Esophagus (tissue), 2 donors: ENCODE measurements at regions not wholly inside any gene's neighbourhood (a gene's known extent, or its start where the extent isn't known, plus 50 kb on each side); places are given as distances from the start of the nearest gene placed in this dataset.
"Not testable (repeated sequence)": the region's sequence is repeated elsewhere in the genome, so short reads cannot be mapped to it uniquely, and the experiment has no call there.

ENCODE experiments used
- H3K27ac ChIP-seq, 2 donors: one replicate each; pipeline ENCODE4 v1.5.1; 2013; ENCODE audit warnings: low read depth in 2 of 2, mild to moderate bottlenecking in 2 of 2, inconsistent platforms in 1 of 2, low read length in 1 of 2, moderate library complexity in 1 of 2
- H3K27me3 ChIP-seq, 2 donors: one replicate each; pipeline ENCODE4 v1.6.1; 2013; ENCODE audit warnings: low read length in 2 of 2, control low read depth in 1 of 2, mild to moderate bottlenecking in 1 of 2; ENCODE audit not compliant: insufficient read depth in 2 of 2, control insufficient read depth in 1 of 2
- H3K36me3 ChIP-seq, 2 donors: one replicate each; pipeline ENCODE4 v1.6.1; 2013; ENCODE audit warnings: low read length in 1 of 2; ENCODE audit not compliant: control insufficient read depth in 2 of 2, insufficient read depth in 2 of 2
- H3K4me1 ChIP-seq, 2 donors: one replicate each; pipeline ENCODE4 v1.6.1; 2013; ENCODE audit warnings: low read length in 1 of 2; ENCODE audit not compliant: control insufficient read depth in 2 of 2, insufficient read depth in 2 of 2
- H3K4me3 ChIP-seq, 2 donors: one replicate each; pipeline ENCODE4 v1.5.1; 2013; ENCODE audit warnings: low read length in 2 of 2, mild to moderate bottlenecking in 2 of 2, low read depth in 1 of 2, moderate library complexity in 1 of 2
- H3K9me3 ChIP-seq, 2 donors: one replicate each; pipeline ENCODE4 v1.6.1; 2013; ENCODE audit warnings: mild to moderate bottlenecking in 2 of 2, low read depth in 1 of 2, low read length in 1 of 2, moderate library complexity in 1 of 2; ENCODE audit not compliant: control insufficient read depth in 2 of 2, insufficient read depth in 1 of 2
- WGBS, 2 donors: extraction: QIAGEN DNeasy Blood & Tissue Kit; methylation state at CpG; one replicate each; pipeline ENCODE4 v1.1.7; 2013; 5-methylcytosine and 5-hydroxymethylcytosine counted together
- donor health status: healthy with polysubstance abuse.
- donor health status: Bipolar disorder and iron deficiency.

DNA sequence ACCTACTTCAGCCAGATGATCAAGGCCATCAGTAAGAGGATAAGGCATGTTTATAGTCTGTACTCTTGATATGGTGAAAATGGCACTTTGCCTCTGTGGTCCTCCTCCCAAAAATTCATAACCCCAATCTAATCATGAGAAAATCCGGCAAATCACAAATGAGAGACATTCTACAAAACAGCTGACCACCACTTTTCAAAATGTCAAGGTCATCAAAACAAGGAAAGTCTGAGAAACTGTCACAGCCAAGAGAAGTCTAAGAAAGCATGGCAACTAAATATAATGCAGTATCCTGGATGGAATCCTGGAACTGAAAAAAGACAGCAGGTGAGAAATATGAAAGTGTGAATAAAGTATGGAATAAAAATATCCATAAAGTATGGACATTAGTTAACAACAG lies 226.6 kb upstream of the INTU start:
- Histone ChIP-seq H3K36me3 (no peaks in the 10 kb centered on the region), H3K4me1 (no peaks in the 10 kb centered on the region), H3K9me3 (no peaks in the 10 kb centered on the region), H3K27ac (no peak overlapping the region), H3K27me3 (no peaks in the 10 kb centered on the region), H3K4me3 (no peak overlapping the region)
- WGBS, 2 donors = 81 to 82% methylated on average over 1 of the region's 1 CpG

GRCh38 chr4:127407572-127407971 lies 225.2 kb upstream of the INTU start:
- not testable (repeated sequence) for H3K9me3 ChIP-seq, H3K27me3 ChIP-seq, H3K4me1 ChIP-seq, H3K4me3 ChIP-seq, H3K36me3 ChIP-seq, H3K27ac ChIP-seq
- WGBS, 2 donors = 70 to 76% methylated on average over 9 of the region's 9 CpGs

DNA sequence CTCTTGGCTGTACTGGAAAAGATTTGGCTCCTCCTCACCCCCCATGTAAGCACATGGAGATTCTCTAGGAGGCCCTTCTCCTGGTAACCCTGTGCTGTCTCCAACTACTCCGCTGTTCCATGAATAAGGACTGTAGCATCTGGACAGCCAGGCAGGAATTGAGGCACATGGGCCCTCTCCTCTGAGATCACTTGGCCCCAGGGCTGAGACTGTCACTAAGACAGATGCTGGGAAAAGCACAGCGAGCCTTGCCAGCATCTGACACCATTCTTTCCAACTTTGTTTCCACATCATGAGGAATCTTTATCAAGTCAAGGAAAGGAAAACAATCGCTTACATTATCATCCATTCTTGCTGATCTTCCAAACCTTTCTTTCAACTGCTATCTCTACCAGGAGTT lies 222.6 kb upstream of the INTU start:
- H3K27me3 ChIP-seq = no peaks in the 10 kb centered on the region
- H3K36me3 ChIP-seq = no peaks in the 10 kb centered on the region
- no peak overlapping the region for H3K27ac ChIP-seq
- H3K9me3 ChIP-seq = no peaks in the 10 kb centered on the region
- no peak overlapping the region for H3K4me3 ChIP-seq
- H3K4me1 ChIP-seq = no peaks in the 10 kb centered on the region
- WGBS, 2 donors = 74 to 75% methylated on average over 3 of the region's 3 CpGs

- H3K27me3 ChIP-seq = no peaks in the 10 kb centered on the region
- H3K27ac ChIP-seq = no peak overlapping the region
- 63 to 78% methylated on average over 2 of the region's 2 CpGs for WGBS, 2 donors
Measured at GRCh38 chr4:127410644-127411043, 222.1 kb upstream of the INTU start.

DNA sequence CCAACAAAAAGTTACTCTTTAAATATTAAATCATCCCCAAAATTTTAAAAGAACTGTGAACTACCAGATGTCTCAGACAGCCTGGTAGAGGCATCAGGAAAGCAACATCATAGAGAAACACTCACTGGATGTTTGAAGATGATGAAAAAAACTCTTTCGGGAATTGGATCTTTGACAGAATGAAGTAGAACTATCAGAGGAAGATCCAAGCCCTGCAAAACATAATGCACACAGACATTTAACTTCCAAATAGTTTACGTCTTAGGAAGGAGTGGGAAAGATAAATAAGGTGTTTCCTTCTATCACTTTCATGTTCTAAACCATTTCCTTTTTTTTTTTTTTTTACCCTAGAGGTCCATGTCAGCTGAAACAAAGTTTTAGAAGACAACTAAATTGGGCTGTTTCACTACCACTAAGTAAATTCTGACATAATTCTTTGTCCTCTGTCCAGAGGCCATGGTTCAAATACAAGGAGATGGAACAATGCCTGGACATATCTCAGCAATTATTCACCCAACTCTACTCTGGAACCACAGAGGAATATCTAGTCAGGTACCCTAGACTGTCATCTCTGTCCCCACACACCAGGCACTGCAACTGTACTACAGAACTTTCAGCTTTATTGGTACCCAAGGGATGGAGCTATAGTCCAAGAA lies 217.7 kb upstream of the INTU start:
- Histone ChIP-seq H3K27me3 (no peaks in the 10 kb centered on the region), H3K36me3 (no peaks in the 10 kb centered on the region), H3K27ac (no peak overlapping the region), H3K4me3 (no peak overlapping the region), H3K9me3 (no peaks in the 10 kb centered on the region), H3K4me1 (no peaks in the 10 kb centered on the region)
- WGBS, 2 donors = 64 to 66% methylated on average over 2 of the region's 2 CpGs

More at GRCh38 chr4:127410644-127411043, 222.1 kb upstream of the INTU start:
- Histone ChIP-seq H3K9me3 (no peaks in the 10 kb centered on the region), H3K4me3 (no peak overlapping the region), H3K36me3 (no peaks in the 10 kb centered on the region), H3K4me1 (no peaks in the 10 kb centered on the region)

DNA sequence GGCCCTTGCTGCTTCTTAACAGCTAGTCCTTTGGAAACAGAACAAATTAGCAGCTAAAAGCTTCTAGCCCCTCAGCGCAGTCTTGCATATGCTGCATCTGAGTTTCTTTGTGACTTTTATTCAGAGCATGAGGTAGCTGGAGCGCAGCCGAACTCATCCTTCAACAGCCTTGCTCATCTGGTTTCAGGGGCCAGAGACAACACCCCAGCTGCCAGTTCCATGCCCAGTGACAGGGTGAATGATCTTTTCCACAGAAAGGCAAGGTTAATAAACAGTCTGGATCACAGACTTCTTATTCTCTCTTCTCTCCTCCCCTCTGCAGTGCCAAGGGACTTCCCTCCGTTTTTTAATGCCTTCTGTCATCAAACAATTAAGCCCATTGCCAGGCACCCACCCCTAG lies 216.6 kb upstream of the INTU start:
- no peak overlapping the region for H3K27ac ChIP-seq
- 72 to 86% methylated on average over 4 of the region's 4 CpGs for WGBS, 2 donors

DNA sequence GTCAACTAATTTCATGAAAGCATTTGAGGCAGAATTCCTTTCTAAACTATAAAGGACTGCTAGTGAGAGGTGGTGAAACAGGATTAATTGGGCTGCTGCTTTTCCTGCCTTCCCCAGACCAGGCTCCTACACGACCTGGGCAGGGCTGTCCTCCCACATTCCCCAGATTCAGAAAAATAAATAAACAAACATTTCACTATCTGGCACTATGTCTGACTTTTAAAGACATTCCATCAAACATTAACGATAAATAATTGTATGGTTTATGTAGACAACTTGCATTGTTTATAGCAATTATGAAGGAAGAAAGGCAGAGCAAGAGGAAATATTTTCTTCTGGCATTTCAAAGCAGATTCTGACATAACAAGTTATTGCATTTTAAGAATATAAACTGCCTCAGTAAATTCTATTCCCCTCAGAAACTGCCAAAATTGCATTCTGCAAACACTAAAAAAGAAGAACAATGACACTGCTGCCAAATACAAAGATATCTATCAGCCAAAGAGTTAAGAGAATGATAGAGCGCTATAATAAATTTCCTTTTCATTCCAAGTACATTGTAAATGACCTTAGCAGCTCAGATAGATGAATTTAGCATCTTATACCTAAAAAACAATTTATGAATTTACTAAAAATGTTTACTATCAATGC lies 214.7 kb upstream of the INTU start:
- Histone ChIP-seq H3K9me3 (no peaks in the 10 kb centered on the region), H3K4me3 (no peak overlapping the region), H3K27ac (no peak overlapping the region), H3K4me1 (no peaks in the 10 kb centered on the region), H3K27me3 (no peaks in the 10 kb centered on the region), H3K36me3 (no peaks in the 10 kb centered on the region)
- 30 to 33% methylated on average over 3 of the region's 3 CpGs for WGBS, 2 donors

More for the DNA sequence above, 216.6 kb upstream of the INTU start:
- H3K36me3 ChIP-seq = no peaks in the 10 kb centered on the region
- H3K4me1 ChIP-seq = no peaks in the 10 kb centered on the region
- no peak overlapping the region for H3K4me3 ChIP-seq
- H3K27me3 ChIP-seq = no peaks in the 10 kb centered on the region
- no peaks in the 10 kb centered on the region for H3K9me3 ChIP-seq

- WGBS, 2 donors = 26 to 30% methylated on average over 1 of the region's 1 CpG
- H3K36me3 ChIP-seq = no peaks in the 10 kb centered on the region
- H3K4me3 ChIP-seq = no peak overlapping the region
- no peak overlapping the region for H3K27ac ChIP-seq
- no peaks in the 10 kb centered on the region for H3K27me3 ChIP-seq
- H3K9me3 ChIP-seq = no peaks in the 10 kb centered on the region
- H3K4me1 ChIP-seq = no peaks in the 10 kb centered on the region
Measured at GRCh38 chr4:127419431-127419830, 213.3 kb upstream of the INTU start.

GRCh38 chr4:127421437-127421836 lies 211.3 kb upstream of the INTU start:
- no peak overlapping the region for H3K4me3 ChIP-seq
- H3K36me3 ChIP-seq = no peaks in the 10 kb centered on the region
- H3K9me3 ChIP-seq = no peaks in the 10 kb centered on the region
- no peak overlapping the region for H3K27ac ChIP-seq
- H3K4me1 ChIP-seq = no peaks in the 10 kb centered on the region
- no peaks in the 10 kb centered on the region for H3K27me3 ChIP-seq

DNA sequence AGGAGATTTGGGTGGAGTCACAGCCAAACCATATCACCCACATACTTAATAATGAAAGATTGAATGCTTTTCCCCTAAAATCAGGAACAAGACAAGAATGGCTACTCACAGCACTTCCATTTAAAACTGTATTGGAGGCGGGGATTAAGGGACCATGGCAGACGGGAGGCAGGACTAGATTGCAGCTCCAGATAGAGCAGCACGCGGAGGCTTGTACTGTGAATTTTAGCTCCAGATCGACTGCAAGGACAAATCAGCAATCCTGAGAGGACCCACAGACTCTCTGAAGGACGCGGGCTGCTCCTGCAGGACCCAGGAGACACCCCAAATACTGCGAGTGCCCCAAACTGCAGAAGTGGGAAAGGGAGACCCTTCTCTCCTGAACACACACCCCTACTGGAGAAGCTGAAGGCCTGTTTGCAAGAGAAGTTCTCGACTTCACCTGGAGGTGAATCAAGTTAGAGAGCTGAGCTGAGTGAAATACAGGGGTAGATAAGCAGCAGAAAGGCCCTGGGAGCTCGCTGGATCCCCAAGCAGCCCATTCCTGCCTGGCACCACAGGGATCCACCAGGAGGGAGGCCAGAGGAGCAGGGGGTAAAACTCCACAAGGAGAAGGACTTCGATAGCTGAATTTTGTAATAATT lies 207.4 kb upstream of the INTU start:
- no peaks in the 10 kb centered on the region for H3K27me3 ChIP-seq
- no peaks in the 10 kb centered on the region for H3K4me1 ChIP-seq
- no peak overlapping the region for H3K27ac ChIP-seq
- WGBS, 2 donors = 86 to 88% methylated on average over 11 of the region's 11 CpGs
- H3K9me3 ChIP-seq = no peaks in the 10 kb centered on the region
- H3K36me3 ChIP-seq = no peaks in the 10 kb centered on the region
- no peak overlapping the region for H3K4me3 ChIP-seq
